IPS-20b (cell line): ENCODE measurements at regions not wholly inside any gene's neighbourhood (a gene's known extent, or its start where the extent isn't known, plus 50 kb on each side); places are given as distances from the start of the nearest gene placed in this dataset.

Source experiments
- H3K27ac ChIP-seq: one replicate; pipeline ENCODE4 v1.5.1; 2013; ENCODE audit warnings: low read length
- H3K27me3 ChIP-seq: 2 replicates; pipeline ENCODE4 v1.6.1; 2013; ENCODE audit warnings: mild to moderate bottlenecking, low read length, inconsistent platforms; ENCODE audit not compliant: insufficient read depth
- H3K36me3 ChIP-seq: 2 replicates; pipeline ENCODE4 v1.6.1; 2013; ENCODE audit warnings: low read depth, mild to moderate bottlenecking, inconsistent platforms, low read length, moderate library complexity; ENCODE audit not compliant: insufficient read depth
- H3K4me1 ChIP-seq: 2 replicates; pipeline ENCODE4 v1.6.1; 2013; ENCODE audit warnings: mild to moderate bottlenecking, control low read depth, inconsistent platforms, low read length, moderate library complexity; ENCODE audit not compliant: insufficient read depth
- H3K4me3 ChIP-seq: 2 replicates; pipeline ENCODE4 v1.5.1; 2013; ENCODE audit warnings: mild to moderate bottlenecking, low read length, inconsistent platforms
- H3K9ac ChIP-seq: 2 replicates; pipeline ENCODE4 v1.6.1; 2013; ENCODE audit warnings: low read depth, mild to moderate bottlenecking, inconsistent platforms, low read length, moderate library complexity
- H3K9me3 ChIP-seq: 2 replicates; pipeline ENCODE4 v1.6.1; 2013; ENCODE audit warnings: mild to moderate bottlenecking, low read depth, low read length, inconsistent platforms; ENCODE audit not compliant: insufficient read depth

DNA sequence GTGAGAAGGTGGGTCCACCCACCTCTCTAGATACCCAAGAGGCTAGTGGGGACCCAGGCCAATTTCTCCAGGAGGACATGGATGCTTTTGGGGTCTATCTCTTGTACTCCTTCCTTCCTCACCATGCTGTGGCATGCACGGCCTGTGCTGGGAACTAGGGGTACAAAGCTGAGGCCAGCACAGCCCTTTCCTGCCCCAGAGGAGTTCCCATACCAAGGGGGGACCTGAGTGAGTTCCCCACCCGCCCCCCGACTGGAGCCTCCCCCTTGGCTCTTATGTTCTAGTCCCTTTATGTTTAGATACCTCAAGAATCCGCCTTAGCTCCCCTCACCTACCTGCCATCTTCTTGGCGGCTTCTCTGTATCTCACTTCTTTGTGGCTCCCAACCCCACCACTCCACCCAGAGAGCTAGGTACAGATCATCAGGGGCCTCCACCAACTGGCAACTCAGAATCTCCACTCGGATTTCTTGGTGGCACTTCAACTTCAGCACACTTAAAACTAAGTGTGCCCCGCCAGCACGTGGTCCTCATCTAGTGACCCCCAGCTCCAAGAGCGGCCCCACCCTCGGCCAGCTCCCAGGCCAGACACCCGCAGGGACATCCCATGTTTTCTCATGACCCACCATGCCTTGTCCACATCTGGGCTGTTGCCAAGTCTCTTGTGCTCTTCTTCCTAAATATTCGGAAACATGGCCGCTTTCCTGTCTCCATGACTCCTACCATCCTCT lies 115.2 kb upstream of the RTL1 start:
- H3K27me3 ChIP-seq, result no peaks in the 10 kb centered on the region

DNA sequence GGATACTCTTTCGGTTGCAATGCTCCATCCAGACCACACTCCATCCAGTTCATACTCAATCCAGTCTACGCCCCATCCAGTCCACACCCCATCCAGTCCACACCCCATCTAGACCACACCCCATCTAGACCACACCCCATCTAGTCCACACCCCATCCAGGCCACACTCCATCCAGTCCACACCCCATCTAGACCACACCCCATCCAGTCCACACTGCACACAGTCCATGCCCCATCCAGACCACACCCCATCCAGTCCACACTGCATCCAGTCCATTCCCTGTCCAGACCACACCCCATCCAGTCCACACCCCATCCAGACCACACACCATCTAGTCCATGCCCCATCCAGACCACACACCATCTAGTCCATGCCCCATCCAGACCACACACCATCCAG lies 116.0 kb upstream of the RTL1 start:
- H3K27me3 ChIP-seq, result no peaks in the 10 kb centered on the region
- peaks cover 8% of the 10 kb centered on the region; the same call in 1 of the 2 replicates for H3K4me1 ChIP-seq
- H3K4me3 ChIP-seq, result no peak overlapping the region
- H3K9me3 ChIP-seq, result peaks cover 25% of the 10 kb centered on the region
- no peak overlapping the region for H3K27ac ChIP-seq
- no peaks in the 10 kb centered on the region for H3K36me3 ChIP-seq
- H3K9ac ChIP-seq, result no peak overlapping the region

More for the DNA sequence above, 115.2 kb upstream of the RTL1 start:
- Histone ChIP-seq H3K36me3 (no peaks in the 10 kb centered on the region), H3K9ac (no peak overlapping the region), H3K27ac (no peak overlapping the region), H3K9me3 (peaks cover 20% of the 10 kb centered on the region), H3K4me1 (peaks cover 8% of the 10 kb centered on the region; the same call in 1 of the 2 replicates), H3K4me3 (no peak overlapping the region)

DNA sequence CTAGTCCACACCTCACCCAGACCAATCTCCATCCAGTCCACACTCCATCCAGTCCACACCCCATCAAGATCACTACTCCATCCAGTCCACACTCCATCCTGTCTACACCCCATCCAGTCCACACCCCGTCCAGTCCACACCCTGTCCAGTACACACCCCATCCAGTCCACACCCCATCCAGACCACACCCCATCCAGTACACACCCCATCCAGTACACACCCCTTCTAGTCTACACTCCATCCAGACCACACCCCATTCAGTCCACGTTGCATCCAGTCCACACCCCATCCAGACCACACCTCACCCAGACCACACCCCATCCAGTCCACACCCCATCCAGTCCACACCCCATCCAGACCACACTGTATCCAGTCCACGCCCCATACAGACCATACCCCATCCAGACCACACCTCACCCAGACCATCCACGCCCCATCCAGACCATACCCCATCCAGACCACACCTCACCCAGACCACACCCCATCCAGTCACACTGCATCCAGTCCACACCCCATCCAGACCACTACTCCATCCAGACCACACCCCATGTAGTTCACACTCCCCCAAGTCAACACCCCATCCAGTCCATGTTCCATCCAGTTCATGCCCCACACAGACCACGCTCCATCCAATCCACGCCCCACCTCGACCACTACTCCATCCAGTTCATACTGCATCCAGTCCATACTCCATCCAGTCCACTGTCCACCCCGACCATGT lies 116.6 kb upstream of the RTL1 start:
- no peak overlapping the region for H3K9ac ChIP-seq
- H3K27me3 ChIP-seq, result no peaks in the 10 kb centered on the region
- H3K9me3 ChIP-seq, result peaks cover 25% of the 10 kb centered on the region
- H3K27ac ChIP-seq, result no peak overlapping the region
- no peak overlapping the region for H3K4me3 ChIP-seq
- peaks cover 8% of the 10 kb centered on the region; the same call in 1 of the 2 replicates for H3K4me1 ChIP-seq
- no peaks in the 10 kb centered on the region for H3K36me3 ChIP-seq

DNA sequence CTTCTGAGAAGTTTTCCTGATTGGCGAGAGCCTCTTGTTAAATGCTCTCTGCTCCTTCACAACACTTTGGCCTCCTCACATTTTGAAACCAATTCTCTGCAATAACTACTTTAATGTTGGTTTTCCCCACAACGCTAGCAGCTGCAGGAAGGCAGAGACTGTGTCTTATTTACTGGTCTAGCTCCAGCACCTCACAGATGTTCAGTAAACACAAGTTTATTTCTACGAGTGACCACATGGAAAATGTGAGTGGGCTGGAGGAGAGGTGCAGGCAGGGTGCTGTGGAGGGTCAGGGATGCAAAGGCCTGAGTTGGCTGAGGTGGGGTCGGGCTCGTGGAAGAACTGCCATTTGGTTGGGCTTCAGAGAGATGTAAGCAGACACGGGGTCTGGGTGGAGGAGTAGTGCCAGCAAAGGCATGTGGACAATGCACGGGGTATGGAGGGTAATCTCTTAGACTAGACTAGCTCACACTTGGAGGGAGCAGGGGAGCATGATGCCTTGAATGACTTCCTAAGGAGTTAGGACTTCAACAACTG lies 117.4 kb upstream of the RTL1 start:
- Histone ChIP-seq H3K36me3 (no peaks in the 10 kb centered on the region), H3K27me3 (no peaks in the 10 kb centered on the region), H3K9ac (no peak overlapping the region)

GRCh38 chr14:101022121-101022520 lies 118.6 kb upstream of the RTL1 start:
- H3K27ac ChIP-seq, result no peak overlapping the region
- H3K4me1 ChIP-seq, result peaks cover under 1% of the 10 kb centered on the region; the same call in 1 of the 2 replicates
- H3K9me3 ChIP-seq, result peaks cover 25% of the 10 kb centered on the region
- H3K36me3 ChIP-seq, result no peaks in the 10 kb centered on the region
- no peak overlapping the region for H3K9ac ChIP-seq
- H3K27me3 ChIP-seq, result no peaks in the 10 kb centered on the region; the same call in 1 of the 2 replicates
- H3K4me3 ChIP-seq, result no peak overlapping the region

More for the DNA sequence above, 117.4 kb upstream of the RTL1 start:
- Histone ChIP-seq H3K9me3 (peaks cover 25% of the 10 kb centered on the region), H3K27ac (no peak overlapping the region), H3K4me3 (no peak overlapping the region), H3K4me1 (peaks cover 8% of the 10 kb centered on the region; the same call in 1 of the 2 replicates)

DNA sequence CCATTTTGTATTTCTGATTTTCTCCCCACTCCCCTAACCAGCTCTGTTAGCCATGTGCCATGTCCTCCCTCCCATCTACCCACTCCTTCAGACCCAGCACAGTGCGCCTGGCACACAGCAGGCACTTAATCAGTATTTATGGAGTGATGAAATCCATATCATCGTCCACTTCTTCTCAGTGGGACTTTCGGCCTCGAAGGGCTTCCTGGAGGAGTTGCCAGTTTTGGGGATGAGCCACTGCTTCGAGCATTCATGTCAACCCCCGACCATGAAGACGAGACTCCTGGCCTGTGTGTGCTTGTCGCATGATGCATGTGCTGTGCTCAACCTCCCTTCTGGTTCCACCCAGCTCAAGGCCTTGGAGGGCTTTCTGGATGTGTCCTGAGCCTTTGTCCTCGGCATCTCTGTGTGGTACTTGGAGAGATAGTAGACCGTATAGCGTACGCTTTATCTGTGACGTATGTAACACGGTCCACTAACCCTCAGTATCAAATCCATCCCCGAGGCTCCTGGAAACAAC lies 119.5 kb upstream of the RTL1 start:
- Histone ChIP-seq H3K27me3 (no peaks in the 10 kb centered on the region; the same call in 1 of the 2 replicates), H3K4me3 (no peak overlapping the region)

DNA sequence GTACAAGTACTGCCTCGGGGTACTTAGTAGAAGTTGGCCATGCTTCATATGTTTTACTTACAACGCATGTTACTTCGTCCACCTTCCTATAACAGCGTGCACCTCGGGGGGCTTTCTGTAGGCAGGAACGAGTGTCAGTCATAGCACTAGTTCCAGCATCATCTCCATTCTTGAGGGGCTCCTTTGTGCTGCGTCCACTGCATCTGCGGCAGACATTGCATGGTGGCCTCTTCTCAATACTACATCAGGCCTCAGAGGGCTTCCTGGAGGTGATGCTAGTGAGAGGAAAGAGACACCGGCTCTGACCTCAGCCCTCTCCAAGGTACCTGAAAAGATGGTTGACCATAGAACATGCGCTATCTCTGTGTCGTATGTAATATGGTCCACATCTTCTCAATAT lies 121.2 kb upstream of the RTL1 start:
- Histone ChIP-seq H3K9me3 (peaks cover 24% of the 10 kb centered on the region), H3K9ac (no peak overlapping the region), H3K4me3 (no peak overlapping the region)

More for the DNA sequence above, 119.5 kb upstream of the RTL1 start:
- Histone ChIP-seq H3K27ac (no peak overlapping the region), H3K36me3 (no peaks in the 10 kb centered on the region), H3K9me3 (peaks cover 25% of the 10 kb centered on the region), H3K4me1 (no peaks in the 10 kb centered on the region), H3K9ac (no peak overlapping the region)

GRCh38 chr14:101025131-101025530 lies 121.6 kb upstream of the RTL1 start:
- no peak overlapping the region for H3K9ac ChIP-seq
- no peaks in the 10 kb centered on the region; the same call in 1 of the 2 replicates for H3K27me3 ChIP-seq
- H3K4me1 ChIP-seq, result no peaks in the 10 kb centered on the region
- H3K9me3 ChIP-seq, result peaks cover 19% of the 10 kb centered on the region
- H3K27ac ChIP-seq, result no peak overlapping the region
- H3K36me3 ChIP-seq, result no peaks in the 10 kb centered on the region
- no peak overlapping the region for H3K4me3 ChIP-seq

More for the DNA sequence above, 121.2 kb upstream of the RTL1 start:
- Histone ChIP-seq H3K27ac (no peak overlapping the region), H3K27me3 (no peaks in the 10 kb centered on the region; the same call in 1 of the 2 replicates), H3K4me1 (no peaks in the 10 kb centered on the region), H3K36me3 (no peaks in the 10 kb centered on the region)

GRCh38 chr14:101025696-101026095 lies 122.2 kb upstream of the RTL1 start:
- Histone ChIP-seq H3K27me3 (no peaks in the 10 kb centered on the region; the same call in 1 of the 2 replicates), H3K9me3 (peaks cover 16% of the 10 kb centered on the region), H3K4me1 (no peaks in the 10 kb centered on the region), H3K36me3 (no peaks in the 10 kb centered on the region), H3K4me3 (no peak overlapping the region), H3K27ac (no peak overlapping the region), H3K9ac (no peak overlapping the region)

DNA sequence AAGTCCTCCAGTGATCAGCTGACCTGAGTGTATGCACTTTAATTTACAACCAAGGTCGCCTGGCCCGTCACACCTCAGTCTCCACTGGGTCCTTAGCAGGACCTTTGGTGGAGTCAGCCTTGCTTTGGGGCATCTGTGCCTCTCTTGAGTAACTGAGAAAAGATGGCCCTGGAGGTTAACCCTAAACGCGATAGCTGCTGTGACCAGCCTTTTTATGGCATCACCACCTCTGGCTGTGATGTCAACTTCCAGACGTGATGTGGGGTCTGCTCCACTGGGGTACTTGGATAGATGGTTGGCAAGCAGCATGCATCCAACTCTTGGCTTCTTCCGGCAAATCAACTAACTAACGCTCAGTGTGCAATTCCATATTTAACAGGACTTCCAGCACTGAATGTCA lies 122.8 kb upstream of the RTL1 start:
- Histone ChIP-seq H3K27ac (no peak overlapping the region), H3K9ac (no peak overlapping the region), H3K27me3 (no peaks in the 10 kb centered on the region; the same call in 1 of the 2 replicates), H3K4me1 (no peaks in the 10 kb centered on the region), H3K4me3 (no peak overlapping the region), H3K36me3 (no peaks in the 10 kb centered on the region), H3K9me3 (peaks cover 16% of the 10 kb centered on the region)

- no peaks in the 10 kb centered on the region for H3K36me3 ChIP-seq
- H3K4me3 ChIP-seq, result no peak overlapping the region
- H3K9me3 ChIP-seq, result peaks cover 12% of the 10 kb centered on the region
- H3K27ac ChIP-seq, result no peak overlapping the region
- no peak overlapping the region for H3K9ac ChIP-seq
- no peaks in the 10 kb centered on the region for H3K4me1 ChIP-seq
- H3K27me3 ChIP-seq, result no peaks in the 10 kb centered on the region; the same call in 1 of the 2 replicates
These were observed 123.8 kb upstream of the RTL1 start for GRCh38 chr14:101027291-101027690.
